ENCODE measurements at regions not wholly inside any gene's neighbourhood (a gene's known extent, or its start where the extent isn't known, plus 50 kb on each side); places are given as distances from the start of the nearest gene placed in this dataset.

DNA sequence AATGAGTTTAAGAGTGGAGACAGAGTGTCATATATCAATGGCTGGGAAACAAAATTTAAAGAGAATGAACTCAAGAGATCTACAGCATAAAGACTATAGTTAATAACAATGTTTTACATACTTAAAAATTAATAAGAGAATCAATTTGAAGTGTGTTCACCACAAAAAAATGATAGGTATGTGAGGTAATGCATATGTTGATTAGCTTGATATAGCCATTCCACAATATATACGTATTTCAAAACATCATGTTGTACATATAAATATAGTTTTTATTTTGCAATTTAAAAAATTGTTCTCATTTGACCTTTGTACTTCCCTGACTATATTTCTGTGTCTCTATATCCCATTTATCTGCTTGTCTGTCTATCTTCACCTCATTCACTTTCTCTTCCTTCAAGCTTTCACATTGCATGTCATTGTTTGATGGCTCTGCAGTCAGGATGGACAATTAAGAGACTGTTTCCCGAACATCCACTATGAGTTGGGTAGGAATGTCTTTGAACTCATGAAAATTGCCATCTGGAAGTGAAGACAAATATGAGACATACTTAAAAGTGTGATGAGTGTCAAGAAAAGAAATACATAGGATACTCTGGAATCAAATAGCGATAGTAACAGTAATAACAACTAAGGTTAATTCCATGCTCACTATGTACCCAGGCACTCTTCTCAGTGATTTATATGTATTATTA is 359.9 kb upstream of the ACTBL2 start:
- TF ChIP-seq CTCF (IDR thresholded peaks at IDR 0.05; ENCODE audit: insufficient read depth, low read depth, low read length), result no peak
- POLR2A ChIA-PET, result no interaction called here
- CTCF ChIA-PET, result no interaction called here

GRCh38 chr5:57841676-57842363 is 359.2 kb upstream of the ACTBL2 start:
- TF ChIP-seq CTCF (IDR thresholded peaks at IDR 0.05; ENCODE audit: insufficient read depth, low read depth, low read length), result no peak
- H3K27me3 ChIP-seq (ENCODE audit: control insufficient read depth, insufficient read depth, low read length), result no peaks in the 10 kb centered on the region
- ChIA-PET CTCF (no interaction called here), POLR2A (no interaction called here)
- H3K4me3 ChIP-seq (ENCODE audit: low read depth, low read length), result no peak overlapping the region
- DNase-seq (ENCODE audit: low read depth), result peak; percentile 91
- no peaks in the 10 kb centered on the region for H3K36me3 ChIP-seq (ENCODE audit: control insufficient read depth, insufficient read depth, low read length)

More for the DNA sequence above, 359.9 kb upstream of the ACTBL2 start:
- DNase-seq (ENCODE audit: low read depth), result no peak
- no peaks in the 10 kb centered on the region for H3K36me3 ChIP-seq (ENCODE audit: control insufficient read depth, insufficient read depth, low read length)
- H3K27me3 ChIP-seq (ENCODE audit: control insufficient read depth, insufficient read depth, low read length), result no peaks in the 10 kb centered on the region
- no peak overlapping the region for H3K4me3 ChIP-seq (ENCODE audit: low read depth, low read length)

GRCh38 chr5:57839437-57840079 is 356.9 kb upstream of the ACTBL2 start:
- ChIA-PET CTCF (no interaction called here), POLR2A (no interaction called here)
- DNase-seq (ENCODE audit: low read depth), result no peak
- Histone ChIP-seq H3K36me3 (ENCODE audit: control insufficient read depth, insufficient read depth, low read length) (no peaks in the 10 kb centered on the region), H3K27me3 (ENCODE audit: control insufficient read depth, insufficient read depth, low read length) (no peaks in the 10 kb centered on the region), H3K4me3 (ENCODE audit: low read depth, low read length) (no peak overlapping the region)
- no peak for TF ChIP-seq CTCF (IDR thresholded peaks at IDR 0.05; ENCODE audit: insufficient read depth, low read depth, low read length)

DNA sequence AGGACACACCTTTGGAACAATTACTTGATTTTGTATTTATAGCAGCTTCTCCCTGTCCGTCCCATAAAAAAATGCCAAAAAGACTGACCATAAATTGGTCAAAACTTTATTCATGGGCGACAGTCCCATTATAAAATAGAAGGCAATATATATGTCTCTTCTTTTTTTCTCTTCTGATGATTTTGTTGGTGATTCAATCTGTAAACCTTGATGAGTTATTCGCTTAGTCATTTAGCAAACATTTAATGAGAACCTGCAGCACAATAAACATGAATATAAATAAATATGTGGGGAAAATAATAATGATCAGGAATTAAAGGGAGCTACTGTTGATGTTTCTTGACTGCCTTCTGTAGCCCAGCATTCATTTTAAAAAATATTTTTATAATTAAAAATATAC is 356.4 kb upstream of the ACTBL2 start:
- POLR2A ChIA-PET, result no interaction called here
- Histone ChIP-seq H3K4me3 (ENCODE audit: low read depth, low read length) (no peak overlapping the region), H3K27me3 (ENCODE audit: control insufficient read depth, insufficient read depth, low read length) (no peaks in the 10 kb centered on the region), H3K36me3 (ENCODE audit: control insufficient read depth, insufficient read depth, low read length) (no peaks in the 10 kb centered on the region)
- CTCF ChIA-PET, result interaction anchor here (0.8 kb wide), 1 partner anchor 25 kb away, joined by 3 read pairs; no protein-coding TSS in a partner anchor
- no peak for DNase-seq (ENCODE audit: low read depth)
- no peak for TF ChIP-seq CTCF (IDR thresholded peaks at IDR 0.05; ENCODE audit: insufficient read depth, low read depth, low read length)

GRCh38 chr5:57836921-57837320 is 354.3 kb upstream of the ACTBL2 start:
- no peak for TF ChIP-seq CTCF (IDR thresholded peaks at IDR 0.05; ENCODE audit: insufficient read depth, low read depth, low read length)
- ChIA-PET CTCF (interaction anchor here (1.1 to 1.2 kb wide), 2 partner anchors 539 to 624 kb away, joined by 3 read pairs; no protein-coding TSS in a partner anchor), POLR2A (no interaction called here)
- no peaks in the 10 kb centered on the region for H3K27me3 ChIP-seq (ENCODE audit: control insufficient read depth, insufficient read depth, low read length)
- no peak for DNase-seq (ENCODE audit: low read depth)
- no peaks in the 10 kb centered on the region for H3K36me3 ChIP-seq (ENCODE audit: control insufficient read depth, insufficient read depth, low read length)
- no peak overlapping the region for H3K4me3 ChIP-seq (ENCODE audit: low read depth, low read length)

Data from BJ (cell line).